DOHH2 (cell line): ENCODE measurements at regions not wholly inside any gene's neighbourhood (a gene's known extent, or its start where the extent isn't known, plus 50 kb on each side); places are given as distances from the start of the nearest gene placed in this dataset.

Experiments
- H3F3A ChIP-seq: fragments of 200-600 bp; sonication (generic), shearing (Covaris generic); 2 replicates; pipeline ENCODE4 v1.6.0; 2016; ENCODE audit warnings: antibody characterized with exemption, mild to moderate bottlenecking; ENCODE audit not compliant: control insufficient read depth, insufficient read depth
- H3K27ac ChIP-seq: fragments of 200-600 bp; sonication (generic); 2 replicates; pipeline ENCODE4 v1.5.1; 2014; ENCODE audit warnings: low read depth, mild to moderate bottlenecking, low read length, moderate library complexity
- H3K27me3 ChIP-seq: fragments of 200-600 bp; sonication (generic); 2 replicates; pipeline ENCODE4 v1.6.1; 2014; ENCODE audit warnings: mild to moderate bottlenecking, low read length, mixed read lengths; ENCODE audit not compliant: control insufficient read depth
- H3K36me3 ChIP-seq: fragments of 200-600 bp; sonication (generic); 2 replicates; pipeline ENCODE4 v1.6.1; 2014; ENCODE audit warnings: mild to moderate bottlenecking, low read length, moderate library complexity, mixed read lengths; ENCODE audit not compliant: control insufficient read depth
- H3K4me1 ChIP-seq: fragments of 200-600 bp; sonication (generic); 2 replicates; pipeline ENCODE4 v1.6.1; 2014; ENCODE audit warnings: mild to moderate bottlenecking, low read length, mixed read lengths; ENCODE audit not compliant: control insufficient read depth
- H3K4me2 ChIP-seq: fragments of 200-600 bp; sonication (generic); 2 replicates; pipeline ENCODE4 v1.6.0; 2014; ENCODE audit warnings: mild to moderate bottlenecking, low read length, moderate library complexity
- H3K4me3 ChIP-seq: fragments of 200-600 bp; sonication (generic); 2 replicates; pipeline ENCODE4 v1.5.1; 2014; ENCODE audit warnings: mild to moderate bottlenecking, low read length, mixed read lengths
- H3K79me2 ChIP-seq: fragments of 200-600 bp; sonication (generic); 2 replicates; pipeline ENCODE4 v1.6.1; 2014; ENCODE audit warnings: mild to moderate bottlenecking, low read length, mixed read lengths; ENCODE audit not compliant: control insufficient read depth
- H3K9me2 ChIP-seq: fragments of 200-600 bp; sonication (generic); replicated peaks from 2 replicates; pipeline ENCODE4 v1.6.1; 2014; ENCODE audit warnings: mild to moderate bottlenecking, low read length, mixed read lengths; ENCODE audit not compliant: control insufficient read depth
- H3K9me3 ChIP-seq: fragments of 200-600 bp; sonication (generic); 2 replicates; pipeline ENCODE4 v1.6.1; 2014; ENCODE audit warnings: antibody characterized with exemption, low read length, mixed read lengths; ENCODE audit not compliant: control insufficient read depth, insufficient read depth
- H4K20me1 ChIP-seq: fragments of 200-600 bp; sonication (generic); 2 replicates; pipeline ENCODE4 v1.6.0; 2014; ENCODE audit warnings: low read depth, mild to moderate bottlenecking, antibody characterized with exemption, low read length, moderate library complexity; ENCODE audit not compliant: control insufficient read depth, insufficient read depth
- EZH2phosphoT487 ChIP-seq: fragments of 200-600 bp; sonication (generic); IDR thresholded peaks from 2 replicates; pipeline ENCODE4 v1.6.1; 2017; ENCODE audit warnings: borderline replicate concordance, mild to moderate bottlenecking, antibody characterized with exemption, low read length, moderate library complexity, mixed read lengths
- TF ChIP-seq, protein P1 (sequence below): fragments of 200-600 bp; sonication (generic); IDR thresholded peaks from one replicate; pipeline ENCODE4 v1.5.1; 2014; ENCODE audit warnings: antibody characterized with exemption, mild to moderate bottlenecking, low read depth, low read length; ENCODE audit not compliant: poor library complexity, severe bottlenecking

DNA sequence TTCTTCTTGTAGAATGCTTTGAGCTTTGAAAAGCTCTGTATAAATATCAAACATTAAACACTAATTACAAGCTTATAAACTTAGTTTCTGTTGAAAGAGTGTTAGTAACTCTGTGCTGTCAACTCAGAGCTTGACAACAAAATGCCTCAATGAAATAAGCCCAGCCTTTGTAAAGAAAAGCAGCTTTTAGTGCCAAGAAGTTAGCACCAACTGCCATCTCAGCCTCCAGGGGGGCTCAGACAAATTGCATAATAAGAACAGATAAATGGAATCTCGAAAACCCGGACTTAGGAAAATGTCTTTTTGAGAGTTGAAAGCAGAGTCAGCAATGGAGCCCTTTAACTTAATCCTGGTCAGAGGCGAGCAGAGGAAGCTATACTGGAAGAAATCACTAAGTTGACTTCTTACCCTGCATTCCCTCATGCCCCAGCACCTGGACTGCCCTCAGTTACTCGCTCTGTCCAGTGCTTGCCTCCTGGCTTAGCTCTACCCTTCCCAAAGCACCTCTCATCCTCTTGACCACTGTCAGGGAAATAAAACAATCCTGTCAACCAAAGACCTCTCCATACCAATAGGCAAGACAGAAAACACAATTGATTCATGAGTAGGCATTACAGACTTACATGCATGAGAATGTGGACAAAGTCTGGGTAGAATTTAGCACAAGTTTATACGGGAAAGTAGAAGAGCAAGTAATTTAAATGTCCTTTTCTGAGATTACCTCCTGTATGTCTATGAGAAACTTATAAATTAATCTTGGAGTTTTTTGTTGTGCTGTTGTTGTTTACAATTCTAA lies 352.7 kb downstream of the ZNF608 start:
- H4K20me1 ChIP-seq, result no peaks in the 10 kb centered on the region
- H3K27ac ChIP-seq, result no peak overlapping the region
- no peaks in the 10 kb centered on the region for H3K36me3 ChIP-seq
- no peaks in the 10 kb centered on the region for H3K79me2 ChIP-seq
- no peak overlapping the region for H3K4me2 ChIP-seq
- no peak overlapping the region for H3K4me3 ChIP-seq
- TF ChIP-seq EZH2phosphoT487, result no peak
- TF ChIP-seq, protein P1, sequence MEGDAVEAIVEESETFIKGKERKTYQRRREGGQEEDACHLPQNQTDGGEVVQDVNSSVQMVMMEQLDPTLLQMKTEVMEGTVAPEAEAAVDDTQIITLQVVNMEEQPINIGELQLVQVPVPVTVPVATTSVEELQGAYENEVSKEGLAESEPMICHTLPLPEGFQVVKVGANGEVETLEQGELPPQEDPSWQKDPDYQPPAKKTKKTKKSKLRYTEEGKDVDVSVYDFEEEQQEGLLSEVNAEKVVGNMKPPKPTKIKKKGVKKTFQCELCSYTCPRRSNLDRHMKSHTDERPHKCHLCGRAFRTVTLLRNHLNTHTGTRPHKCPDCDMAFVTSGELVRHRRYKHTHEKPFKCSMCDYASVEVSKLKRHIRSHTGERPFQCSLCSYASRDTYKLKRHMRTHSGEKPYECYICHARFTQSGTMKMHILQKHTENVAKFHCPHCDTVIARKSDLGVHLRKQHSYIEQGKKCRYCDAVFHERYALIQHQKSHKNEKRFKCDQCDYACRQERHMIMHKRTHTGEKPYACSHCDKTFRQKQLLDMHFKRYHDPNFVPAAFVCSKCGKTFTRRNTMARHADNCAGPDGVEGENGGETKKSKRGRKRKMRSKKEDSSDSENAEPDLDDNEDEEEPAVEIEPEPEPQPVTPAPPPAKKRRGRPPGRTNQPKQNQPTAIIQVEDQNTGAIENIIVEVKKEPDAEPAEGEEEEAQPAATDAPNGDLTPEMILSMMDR, result no peak
- peaks cover 4% of the 10 kb centered on the region; the same call in 1 of the 2 replicates for H3K9me3 ChIP-seq
- peaks cover 9% of the 10 kb centered on the region for H3K4me1 ChIP-seq
- no peaks in the 10 kb centered on the region for H3K27me3 ChIP-seq
- no peaks in the 10 kb centered on the region for H3K9me2 ChIP-seq
- no peaks in the 10 kb centered on the region for H3F3A ChIP-seq

DNA sequence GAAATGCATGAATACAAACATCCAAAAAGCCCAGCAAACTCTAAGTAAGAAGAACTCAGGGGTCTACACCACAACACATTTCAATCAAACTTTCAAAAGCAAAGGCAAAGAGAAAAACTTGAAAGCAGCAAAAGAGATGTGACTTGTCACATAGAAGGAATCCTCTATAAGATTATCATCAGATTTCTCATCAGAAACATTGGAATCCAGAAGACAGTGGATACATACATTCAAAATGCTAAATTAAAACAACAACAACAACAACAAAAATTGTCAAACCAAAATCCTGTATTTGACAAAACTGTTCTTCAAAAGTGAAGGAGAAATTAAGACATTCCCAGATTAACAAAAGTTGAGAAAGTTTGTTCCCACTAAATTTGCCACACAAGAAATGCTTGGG lies 362.7 kb downstream of the ZNF608 start:
- H3K9me2 ChIP-seq, result no peaks in the 10 kb centered on the region
- no peak overlapping the region for H3K27ac ChIP-seq
- TF ChIP-seq, protein P1, result no peak
- no peak for TF ChIP-seq EZH2phosphoT487
- H3F3A ChIP-seq, result no peaks in the 10 kb centered on the region
- H3K4me1 ChIP-seq, result no peaks in the 10 kb centered on the region
- no peaks in the 10 kb centered on the region for H3K36me3 ChIP-seq
- no peaks in the 10 kb centered on the region for H3K79me2 ChIP-seq
- H3K9me3 ChIP-seq, result peaks cover 10% of the 10 kb centered on the region; the same call in 1 of the 2 replicates
- no peak overlapping the region for H3K4me3 ChIP-seq
- no peaks in the 10 kb centered on the region for H4K20me1 ChIP-seq
- H3K27me3 ChIP-seq, result no peaks in the 10 kb centered on the region
- H3K4me2 ChIP-seq, result no peak overlapping the region

DNA sequence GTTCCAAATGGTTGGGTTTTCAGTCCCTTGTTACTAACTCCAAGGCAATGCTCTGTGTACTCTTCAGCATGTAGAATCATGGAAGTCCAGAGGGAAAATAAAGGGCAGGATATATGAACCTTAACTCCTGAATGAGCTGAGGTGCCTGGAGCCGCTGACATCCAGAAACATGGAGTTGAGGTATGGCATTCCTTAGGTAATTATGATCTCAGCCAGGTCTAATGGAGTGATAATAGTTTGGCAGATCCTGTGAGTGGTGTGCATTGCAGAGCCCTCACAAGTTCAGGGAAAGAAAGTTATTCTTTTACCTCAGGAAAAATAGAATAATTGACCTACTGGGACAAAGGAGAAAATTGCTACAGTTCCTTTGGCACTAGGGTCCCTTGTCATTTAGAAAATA lies 369.1 kb downstream of the ZNF608 start:
- no peak overlapping the region for H3K4me2 ChIP-seq
- H3K36me3 ChIP-seq, result no peaks in the 10 kb centered on the region
- no peak overlapping the region for H3K27ac ChIP-seq
- TF ChIP-seq, protein P1, result no peak
- TF ChIP-seq EZH2phosphoT487, result no peak
- H3K79me2 ChIP-seq, result no peaks in the 10 kb centered on the region
- peaks cover 3% of the 10 kb centered on the region; the same call in 1 of the 2 replicates for H3K9me3 ChIP-seq
- no peaks in the 10 kb centered on the region for H4K20me1 ChIP-seq
- H3K9me2 ChIP-seq, result no peaks in the 10 kb centered on the region
- no peaks in the 10 kb centered on the region for H3F3A ChIP-seq
- H3K4me1 ChIP-seq, result no peaks in the 10 kb centered on the region
- no peaks in the 10 kb centered on the region for H3K27me3 ChIP-seq
- no peak overlapping the region for H3K4me3 ChIP-seq
